ENCODE measurements at regions not wholly inside any gene's neighbourhood (a gene's known extent, or its start where the extent isn't known, plus 50 kb on each side); places are given as distances from the start of the nearest gene placed in this dataset.

DNA sequence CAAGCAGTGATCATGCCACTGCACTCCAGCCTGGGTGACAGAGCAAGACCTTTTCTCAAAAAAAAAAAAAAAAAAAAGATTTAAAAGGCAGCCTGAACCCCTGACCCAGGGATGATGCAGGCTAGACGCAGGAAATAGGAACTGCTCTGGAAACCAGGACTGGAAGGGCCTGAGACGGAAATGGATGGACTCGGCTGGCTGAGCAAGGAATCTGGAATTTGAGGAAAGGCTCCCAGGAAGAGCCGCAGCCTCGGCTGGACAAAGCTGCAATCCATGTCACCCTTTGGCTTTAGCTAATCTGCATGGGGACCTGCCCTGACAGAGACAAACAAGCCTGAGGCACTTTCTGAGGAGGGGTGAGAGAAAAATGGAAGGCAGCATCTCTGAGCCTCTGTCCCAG lies 55.0 kb upstream of the DAPL1 start:
- TF ChIP-seq, protein P1, sequence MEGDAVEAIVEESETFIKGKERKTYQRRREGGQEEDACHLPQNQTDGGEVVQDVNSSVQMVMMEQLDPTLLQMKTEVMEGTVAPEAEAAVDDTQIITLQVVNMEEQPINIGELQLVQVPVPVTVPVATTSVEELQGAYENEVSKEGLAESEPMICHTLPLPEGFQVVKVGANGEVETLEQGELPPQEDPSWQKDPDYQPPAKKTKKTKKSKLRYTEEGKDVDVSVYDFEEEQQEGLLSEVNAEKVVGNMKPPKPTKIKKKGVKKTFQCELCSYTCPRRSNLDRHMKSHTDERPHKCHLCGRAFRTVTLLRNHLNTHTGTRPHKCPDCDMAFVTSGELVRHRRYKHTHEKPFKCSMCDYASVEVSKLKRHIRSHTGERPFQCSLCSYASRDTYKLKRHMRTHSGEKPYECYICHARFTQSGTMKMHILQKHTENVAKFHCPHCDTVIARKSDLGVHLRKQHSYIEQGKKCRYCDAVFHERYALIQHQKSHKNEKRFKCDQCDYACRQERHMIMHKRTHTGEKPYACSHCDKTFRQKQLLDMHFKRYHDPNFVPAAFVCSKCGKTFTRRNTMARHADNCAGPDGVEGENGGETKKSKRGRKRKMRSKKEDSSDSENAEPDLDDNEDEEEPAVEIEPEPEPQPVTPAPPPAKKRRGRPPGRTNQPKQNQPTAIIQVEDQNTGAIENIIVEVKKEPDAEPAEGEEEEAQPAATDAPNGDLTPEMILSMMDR (IDR thresholded peaks at IDR 0.05): no peak
- H3K4me1 Mint-ChIP-seq: no peaks in the 10 kb centered on the region
- CTCF ChIA-PET: no interaction called here
- peaks cover 3% of the 10 kb centered on the region for H3K27me3 Mint-ChIP-seq
- DNase-seq (no peak), ATAC-seq (ENCODE audit: low read depth) (no peak)
- H3K27ac Mint-ChIP-seq: no peak overlapping the region
- POLR2A ChIA-PET: no interaction called here
- intact Hi-C loops (cut with micrococcal nuclease): no loop called here
- no peaks in the 10 kb centered on the region for H3K9me3 Mint-ChIP-seq
- no peaks in the 10 kb centered on the region for H3K36me3 Mint-ChIP-seq (ENCODE audit: low read depth)
- no peak overlapping the region for H3K4me3 Mint-ChIP-seq

DNA sequence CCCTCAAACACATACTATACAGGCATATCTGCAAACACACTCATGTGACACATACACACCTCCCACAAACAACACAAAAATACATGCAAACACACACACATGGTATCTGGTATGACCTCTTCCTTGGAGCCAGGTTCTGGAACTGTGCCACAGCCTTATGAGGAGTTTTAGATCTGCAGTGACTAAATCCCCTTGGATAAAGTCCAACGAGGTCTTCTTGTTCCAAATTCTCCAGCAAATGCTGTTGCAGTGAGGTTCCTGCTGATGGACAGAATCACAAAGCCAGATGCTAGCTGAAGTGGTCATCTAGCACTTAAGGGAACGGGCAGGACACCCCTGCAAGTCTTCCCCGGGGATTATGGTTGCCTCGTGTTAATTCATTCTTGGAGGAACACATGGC lies 54.5 kb upstream of the DAPL1 start:
- TF ChIP-seq, protein P1 (IDR thresholded peaks at IDR 0.05): no peak
- ChIA-PET CTCF (no interaction called here), POLR2A (no interaction called here)
- H3K4me1 Mint-ChIP-seq: no peaks in the 10 kb centered on the region
- no peak for DNase-seq
- no peaks in the 10 kb centered on the region for H3K9me3 Mint-ChIP-seq
- H3K27me3 Mint-ChIP-seq: peaks cover 7% of the 10 kb centered on the region
- no peak overlapping the region for H3K4me3 Mint-ChIP-seq
- no peak overlapping the region for H3K27ac Mint-ChIP-seq
- intact Hi-C loops (cut with micrococcal nuclease): no loop called here
- no peaks in the 10 kb centered on the region for H3K36me3 Mint-ChIP-seq (ENCODE audit: low read depth)
- ATAC-seq (ENCODE audit: low read depth): no peak

DNA sequence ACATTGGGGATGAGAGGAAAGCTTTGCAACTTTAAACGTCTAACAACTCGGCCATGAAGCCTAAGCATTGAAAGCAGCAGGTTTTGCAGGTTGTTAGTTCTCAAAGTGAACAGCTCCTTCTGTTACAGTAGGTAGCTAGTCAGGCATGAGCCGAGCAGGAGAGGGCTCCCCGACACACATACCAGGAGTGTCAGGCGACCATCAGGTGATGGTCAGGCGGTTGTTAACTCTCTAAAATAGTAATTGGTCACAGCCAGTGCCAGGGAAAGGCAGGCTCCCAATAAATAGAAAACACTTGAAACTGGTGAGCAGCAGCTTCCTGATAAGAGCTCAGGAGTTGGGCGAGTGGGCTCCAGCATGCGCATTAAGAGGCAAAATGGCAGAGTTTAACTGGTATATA lies 53.5 kb upstream of the DAPL1 start:
- Mint-ChIP-seq H3K36me3 (ENCODE audit: low read depth) (no peaks in the 10 kb centered on the region), H3K4me1 (no peaks in the 10 kb centered on the region), H3K4me3 (no peak overlapping the region), H3K27me3 (peaks cover 9% of the 10 kb centered on the region), H3K9me3 (no peaks in the 10 kb centered on the region), H3K27ac (no peak overlapping the region)
- DNase-seq (no peak), ATAC-seq (ENCODE audit: low read depth) (no peak)
- TF ChIP-seq, protein P1 (IDR thresholded peaks at IDR 0.05): no peak
- CTCF ChIA-PET: interaction anchor here (1.2 kb wide), 1 partner anchor 717 kb away, joined by 4 read pairs; no protein-coding TSS in a partner anchor
- POLR2A ChIA-PET: no interaction called here
- intact Hi-C loops (cut with micrococcal nuclease): no loop called here

DNA sequence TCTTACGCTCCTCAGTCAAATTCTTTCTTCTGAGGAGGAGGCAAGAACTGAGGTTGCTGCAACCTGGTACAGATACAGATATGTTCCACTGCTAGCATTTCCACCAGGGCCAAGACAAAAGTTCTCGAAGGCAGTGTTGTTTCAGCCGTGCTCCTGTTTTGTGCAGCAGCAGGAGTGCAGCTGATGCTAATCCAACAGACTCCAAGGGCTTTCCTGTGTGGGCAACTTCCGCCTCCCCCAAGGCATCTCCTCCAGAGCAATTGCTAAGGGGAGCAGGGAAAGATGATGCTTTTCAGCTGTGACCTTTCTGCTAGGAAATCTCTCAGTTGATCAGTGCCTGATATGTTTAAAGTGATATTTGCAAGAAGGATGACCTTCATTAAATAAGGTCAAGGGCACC lies 52.6 kb upstream of the DAPL1 start:
- Mint-ChIP-seq H3K27me3 (peaks cover 9% of the 10 kb centered on the region), H3K9me3 (no peaks in the 10 kb centered on the region), H3K36me3 (ENCODE audit: low read depth) (no peaks in the 10 kb centered on the region), H3K4me1 (no peaks in the 10 kb centered on the region), H3K4me3 (no peak overlapping the region), H3K27ac (no peak overlapping the region)
- intact Hi-C loops (cut with micrococcal nuclease): no loop called here
- ATAC-seq (ENCODE audit: low read depth) (no peak), DNase-seq (no peak)
- TF ChIP-seq, protein P1 (IDR thresholded peaks at IDR 0.05): no peak
- CTCF ChIA-PET: interaction anchor here (1.2 kb wide), 2 partner anchors 718 kb away, joined by 3 to 4 read pairs; no protein-coding TSS in a partner anchor
- POLR2A ChIA-PET: no interaction called here

DNA sequence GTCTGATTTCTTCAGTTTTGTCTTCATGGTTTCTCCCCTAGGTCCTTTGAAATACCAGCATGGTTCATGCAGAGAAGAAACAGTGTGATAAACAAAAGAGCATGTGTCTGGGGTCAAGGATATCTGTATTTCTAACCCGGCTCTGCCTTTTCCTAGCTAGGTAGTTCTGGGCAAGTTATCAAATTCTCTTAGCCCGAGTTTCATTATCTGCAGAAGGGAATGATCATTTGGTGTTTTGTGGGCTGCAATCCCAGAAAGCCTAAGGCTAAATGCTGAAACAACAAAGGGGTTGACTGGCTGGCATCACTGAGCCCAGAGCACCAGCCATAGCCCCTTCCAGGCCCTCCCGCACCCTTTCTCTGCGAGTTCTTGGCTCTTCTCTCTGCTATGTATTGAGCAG lies 51.7 kb upstream of the DAPL1 start:
- Mint-ChIP-seq H3K27ac (no peak overlapping the region), H3K4me3 (no peak overlapping the region)
- intact Hi-C loops (cut with micrococcal nuclease): no loop called here

More for the DNA sequence above, 51.7 kb upstream of the DAPL1 start:
- TF ChIP-seq, protein P1 (IDR thresholded peaks at IDR 0.05): no peak
- no peaks in the 10 kb centered on the region for H3K36me3 Mint-ChIP-seq (ENCODE audit: low read depth)
- CTCF ChIA-PET: interaction anchor here (1.2 kb wide), 1 partner anchor 719 kb away, joined by 3 read pairs; no protein-coding TSS in a partner anchor
- ATAC-seq (ENCODE audit: low read depth): no peak
- POLR2A ChIA-PET: no interaction called here
- no peaks in the 10 kb centered on the region for H3K9me3 Mint-ChIP-seq
- no peaks in the 10 kb centered on the region for H3K4me1 Mint-ChIP-seq
- no peak for DNase-seq
- H3K27me3 Mint-ChIP-seq: peaks cover 9% of the 10 kb centered on the region
